OCI-LY3 (cell line): ENCODE measurements at regions not wholly inside any gene's neighbourhood (a gene's known extent, or its start where the extent isn't known, plus 50 kb on each side); places are given as distances from the start of the nearest gene placed in this dataset.

ENCODE experiments used
- H2AFZ ChIP-seq: fragments of 200-600, 300-600 bp; shearing (Covaris generic); 2 replicates; pipeline ENCODE4 v1.6.0; 2014; ENCODE audit warnings: antibody characterized with exemption, low read depth, low read length
- H3K27ac ChIP-seq: fragments of 200-600, 300-600 bp; sonication (generic); 2 replicates; pipeline ENCODE4 v1.5.1; 2014; ENCODE audit warnings: mild to moderate bottlenecking, low read length, moderate library complexity, mixed read lengths
- H3K27me3 ChIP-seq: fragments of 200-600, 300-600 bp; sonication (generic); 2 replicates; pipeline ENCODE4 v1.6.1; 2014; ENCODE audit warnings: low read depth, low read length, mixed read lengths
- H3K36me3 ChIP-seq: fragments of 200-600, 300-600 bp; sonication (generic); replicated peaks from 2 replicates; pipeline ENCODE3; 2014; ENCODE audit warnings: low read depth, low read length, mixed read lengths
- H3K4me1 ChIP-seq: fragments of 300-600, 200-600 bp; sonication (generic); 2 replicates; pipeline ENCODE4 v1.6.1; 2014; ENCODE audit warnings: low read length, mixed read lengths
- H3K4me2 ChIP-seq: fragments of 200-600, 300-600 bp; sonication (generic); 2 replicates; pipeline ENCODE4 v1.6.1; 2014; ENCODE audit warnings: low read length, mixed read lengths
- H3K4me3 ChIP-seq: fragments of 300-600, 200-600 bp; sonication (generic); 2 replicates; pipeline ENCODE4 v1.5.1; 2014; ENCODE audit warnings: antibody characterized with exemption, mild to moderate bottlenecking, low read length, moderate library complexity
- H3K79me2 ChIP-seq: fragments of 300-600, 200-600 bp; shearing (Covaris generic); 2 replicates; pipeline ENCODE4 v1.6.1; 2014; ENCODE audit warnings: mild to moderate bottlenecking, low read length, mixed read lengths
- H3K9ac ChIP-seq: fragments of 300-600, 200-600 bp; shearing (Covaris generic); 2 replicates; pipeline ENCODE4 v1.6.0; 2014; ENCODE audit warnings: mild to moderate bottlenecking, low read length, moderate library complexity
- H3K9me3 ChIP-seq: fragments of 200-600, 300-600 bp; shearing (Covaris generic); 2 replicates; pipeline ENCODE4 v1.6.1; 2014; ENCODE audit warnings: low read length, mixed read lengths; ENCODE audit not compliant: insufficient read depth
- H4K20me1 ChIP-seq: fragments of 200-600, 300-600 bp; sonication (generic); 2 replicates; pipeline ENCODE4 v1.6.1; 2016; ENCODE audit warnings: low read length, mixed read lengths; ENCODE audit not compliant: insufficient read depth
- EZH2phosphoT487 ChIP-seq: fragments of 200-600 bp; shearing (Covaris generic); IDR thresholded peaks from 2 replicates; pipeline ENCODE4 v1.6.1; 2018; ENCODE audit warnings: antibody characterized with exemption, mixed run types, low read depth
- TF ChIP-seq, protein P1 (sequence below): fragments of 200-600, 300-600 bp; sonication (generic); IDR thresholded peaks from 2 replicates; pipeline ENCODE4 v1.5.1; 2014; ENCODE audit warnings: antibody characterized with exemption, low read length, low read depth

DNA sequence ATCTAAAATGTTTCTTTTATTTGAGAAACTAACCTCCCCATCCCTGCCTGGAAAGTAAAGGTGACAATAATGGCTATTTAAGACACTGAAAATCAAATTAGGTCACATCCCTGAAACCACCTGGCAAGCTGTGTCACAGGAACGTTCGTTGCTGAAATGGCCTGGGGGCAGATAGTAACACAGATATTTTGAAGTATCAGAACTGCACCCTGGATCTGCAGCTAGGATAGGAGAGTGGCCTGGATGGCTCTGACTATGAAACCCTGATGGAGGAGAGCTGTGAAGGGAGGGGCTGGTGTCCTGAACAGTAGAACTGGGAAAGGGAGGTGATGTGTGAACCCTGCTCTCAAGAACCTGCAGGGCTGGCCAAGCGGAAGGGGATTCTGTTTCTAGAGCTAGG is 648.3 kb upstream of the CFAP20DC start:
- no peaks in the 10 kb centered on the region for H4K20me1 ChIP-seq
- no peaks in the 10 kb centered on the region for H3K36me3 ChIP-seq
- no peak for TF ChIP-seq EZH2phosphoT487
- TF ChIP-seq, protein P1, sequence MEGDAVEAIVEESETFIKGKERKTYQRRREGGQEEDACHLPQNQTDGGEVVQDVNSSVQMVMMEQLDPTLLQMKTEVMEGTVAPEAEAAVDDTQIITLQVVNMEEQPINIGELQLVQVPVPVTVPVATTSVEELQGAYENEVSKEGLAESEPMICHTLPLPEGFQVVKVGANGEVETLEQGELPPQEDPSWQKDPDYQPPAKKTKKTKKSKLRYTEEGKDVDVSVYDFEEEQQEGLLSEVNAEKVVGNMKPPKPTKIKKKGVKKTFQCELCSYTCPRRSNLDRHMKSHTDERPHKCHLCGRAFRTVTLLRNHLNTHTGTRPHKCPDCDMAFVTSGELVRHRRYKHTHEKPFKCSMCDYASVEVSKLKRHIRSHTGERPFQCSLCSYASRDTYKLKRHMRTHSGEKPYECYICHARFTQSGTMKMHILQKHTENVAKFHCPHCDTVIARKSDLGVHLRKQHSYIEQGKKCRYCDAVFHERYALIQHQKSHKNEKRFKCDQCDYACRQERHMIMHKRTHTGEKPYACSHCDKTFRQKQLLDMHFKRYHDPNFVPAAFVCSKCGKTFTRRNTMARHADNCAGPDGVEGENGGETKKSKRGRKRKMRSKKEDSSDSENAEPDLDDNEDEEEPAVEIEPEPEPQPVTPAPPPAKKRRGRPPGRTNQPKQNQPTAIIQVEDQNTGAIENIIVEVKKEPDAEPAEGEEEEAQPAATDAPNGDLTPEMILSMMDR, result no peak
- H3K9me3 ChIP-seq, result no peaks in the 10 kb centered on the region
- no peak overlapping the region for H3K4me2 ChIP-seq
- no peak overlapping the region for H3K4me3 ChIP-seq
- H2AFZ ChIP-seq, result no peak overlapping the region
- H3K79me2 ChIP-seq, result no peaks in the 10 kb centered on the region
- no peaks in the 10 kb centered on the region for H3K27me3 ChIP-seq
- no peak overlapping the region for H3K27ac ChIP-seq
- H3K9ac ChIP-seq, result no peak overlapping the region
- H3K4me1 ChIP-seq, result no peaks in the 10 kb centered on the region

DNA sequence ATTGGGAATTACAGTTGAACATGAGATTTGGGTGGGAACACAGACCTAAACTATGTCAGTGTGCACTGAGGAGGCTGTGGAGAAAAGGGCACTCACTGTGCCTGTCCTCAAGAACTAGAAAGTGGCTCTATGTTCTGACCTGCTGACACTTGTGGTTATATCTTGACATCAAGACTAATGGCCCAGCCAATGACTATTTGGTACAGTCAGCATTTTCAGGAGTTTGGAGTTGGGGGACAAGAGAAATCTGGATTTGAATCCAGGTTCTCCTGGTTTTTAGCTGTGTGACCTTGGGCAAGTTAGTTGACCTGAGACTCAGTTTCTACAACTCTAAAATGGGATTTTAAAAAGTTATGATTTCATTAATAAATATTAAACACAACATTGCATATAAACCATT is 647.0 kb upstream of the CFAP20DC start:
- Histone ChIP-seq H3K9ac (no peak overlapping the region), H3K36me3 (no peaks in the 10 kb centered on the region), H3K4me1 (no peaks in the 10 kb centered on the region), H2AFZ (no peak overlapping the region), H3K9me3 (no peaks in the 10 kb centered on the region), H4K20me1 (no peaks in the 10 kb centered on the region), H3K27me3 (no peaks in the 10 kb centered on the region), H3K27ac (no peak overlapping the region), H3K4me2 (no peak overlapping the region), H3K4me3 (no peak overlapping the region), H3K79me2 (no peaks in the 10 kb centered on the region)
- no peak for TF ChIP-seq EZH2phosphoT487
- TF ChIP-seq, protein P1, result no peak

DNA sequence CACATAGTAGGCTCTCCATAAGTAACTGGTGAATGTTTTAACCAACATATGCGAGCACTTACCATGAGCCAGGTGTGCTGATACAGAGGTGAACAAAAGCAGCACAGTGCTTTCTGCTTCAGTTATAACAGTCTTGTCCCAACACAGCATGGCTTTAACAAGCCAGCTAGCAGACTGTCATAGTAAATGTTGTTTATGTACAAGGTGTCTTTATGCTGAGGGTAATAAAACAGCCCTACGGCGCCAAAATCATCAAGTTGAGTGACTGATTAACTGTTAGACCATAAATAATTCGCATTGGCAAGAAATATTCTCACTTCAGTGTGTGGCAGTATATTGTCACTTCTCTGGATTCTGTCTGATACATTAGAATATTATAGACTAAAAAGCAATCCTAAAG is 646.0 kb upstream of the CFAP20DC start:
- Histone ChIP-seq H3K79me2 (no peaks in the 10 kb centered on the region), H3K27me3 (no peaks in the 10 kb centered on the region), H3K9me3 (no peaks in the 10 kb centered on the region), H3K36me3 (no peaks in the 10 kb centered on the region), H2AFZ (no peak overlapping the region), H3K27ac (no peak overlapping the region), H3K4me3 (no peak overlapping the region), H4K20me1 (no peaks in the 10 kb centered on the region), H3K9ac (no peak overlapping the region), H3K4me2 (no peak overlapping the region), H3K4me1 (no peaks in the 10 kb centered on the region)
- TF ChIP-seq, protein P1, result no peak
- no peak for TF ChIP-seq EZH2phosphoT487

DNA sequence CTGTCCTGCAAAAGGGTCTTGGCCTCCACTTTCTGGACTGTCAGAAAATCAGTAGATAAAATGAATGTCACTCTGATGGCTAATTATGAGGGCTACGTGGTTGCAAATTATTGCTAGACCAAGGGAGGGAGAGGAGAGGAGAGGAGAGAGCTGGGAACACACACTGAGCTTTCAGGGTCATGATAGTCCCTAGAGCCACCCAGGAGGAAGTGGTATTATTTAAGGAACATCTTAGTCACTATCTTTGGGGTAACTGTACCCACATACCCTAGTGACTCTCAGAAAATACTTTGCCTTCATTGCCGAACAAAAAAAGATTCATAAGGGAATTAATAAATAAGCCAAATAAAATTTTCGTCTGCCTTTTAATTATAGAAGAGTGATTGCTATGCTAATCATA is 642.3 kb upstream of the CFAP20DC start:
- H3K4me3 ChIP-seq, result no peak overlapping the region

More for the DNA sequence above, 642.3 kb upstream of the CFAP20DC start:
- H4K20me1 ChIP-seq, result no peaks in the 10 kb centered on the region
- H3K4me2 ChIP-seq, result no peak overlapping the region
- no peak overlapping the region for H3K27ac ChIP-seq
- H2AFZ ChIP-seq, result no peak overlapping the region
- no peaks in the 10 kb centered on the region for H3K27me3 ChIP-seq
- no peaks in the 10 kb centered on the region for H3K36me3 ChIP-seq
- H3K79me2 ChIP-seq, result no peaks in the 10 kb centered on the region
- no peak overlapping the region for H3K9ac ChIP-seq
- TF ChIP-seq EZH2phosphoT487, result no peak
- TF ChIP-seq, protein P1, result no peak
- H3K4me1 ChIP-seq, result no peaks in the 10 kb centered on the region
- H3K9me3 ChIP-seq, result no peaks in the 10 kb centered on the region
